HAP-1 (cell line): ENCODE measurements at regions not wholly inside any gene's neighbourhood (a gene's known extent, or its start where the extent isn't known, plus 50 kb on each side); places are given as distances from the start of the nearest gene placed in this dataset.
"Not testable (repeated sequence)": the region's sequence is repeated elsewhere in the genome, so short reads cannot be mapped to it uniquely, and the experiment has no call there.

Source experiments
- DNase-seq, 2 experiments: peaks; one replicate each; pipeline ENCODE4 v3.0.0-alpha.2; 2016 to 2020; ENCODE audit warnings: low spot score in 2 of 2
- H3K27me3 ChIP-seq: fragments of 250-450 bp; sonication (Bioruptor Pico); 2 replicates; pipeline ENCODE4 v1.5.1; 2020; ENCODE audit warnings: low read depth, mild to moderate bottlenecking, moderate library complexity
- H3K36me3 ChIP-seq: fragments of 250-450 bp; sonication (Bioruptor Pico); replicated peaks from 2 replicates; pipeline ENCODE4 v1.5.1; 2020; ENCODE audit warnings: mild to moderate bottlenecking
- H3K4me1 ChIP-seq: fragments of 250-450 bp; sonication (Bioruptor Pico); 2 replicates; pipeline ENCODE4 v1.5.1; 2020; ENCODE audit warnings: mild to moderate bottlenecking
- H3K4me3 ChIP-seq: fragments of 250-450 bp; sonication (Bioruptor Pico); 2 replicates; pipeline ENCODE4 v1.5.1; 2020; ENCODE audit warnings: mild to moderate bottlenecking, moderate library complexity
- H3K9me3 ChIP-seq: fragments of 250-450 bp; sonication (Bioruptor Pico); 2 replicates; pipeline ENCODE4 v1.5.1; 2020; ENCODE audit warnings: mild to moderate bottlenecking, moderate library complexity
- in situ Hi-C: fragments of 300-500 bp; cut with MboI; formaldehyde crosslinking; loops from 3 replicates; pipeline ENCODE4 v1.14.3; 2020; ENCODE audit warnings: low sequenced_read_pairs, inconsistent platforms, mixed read lengths

DNA sequence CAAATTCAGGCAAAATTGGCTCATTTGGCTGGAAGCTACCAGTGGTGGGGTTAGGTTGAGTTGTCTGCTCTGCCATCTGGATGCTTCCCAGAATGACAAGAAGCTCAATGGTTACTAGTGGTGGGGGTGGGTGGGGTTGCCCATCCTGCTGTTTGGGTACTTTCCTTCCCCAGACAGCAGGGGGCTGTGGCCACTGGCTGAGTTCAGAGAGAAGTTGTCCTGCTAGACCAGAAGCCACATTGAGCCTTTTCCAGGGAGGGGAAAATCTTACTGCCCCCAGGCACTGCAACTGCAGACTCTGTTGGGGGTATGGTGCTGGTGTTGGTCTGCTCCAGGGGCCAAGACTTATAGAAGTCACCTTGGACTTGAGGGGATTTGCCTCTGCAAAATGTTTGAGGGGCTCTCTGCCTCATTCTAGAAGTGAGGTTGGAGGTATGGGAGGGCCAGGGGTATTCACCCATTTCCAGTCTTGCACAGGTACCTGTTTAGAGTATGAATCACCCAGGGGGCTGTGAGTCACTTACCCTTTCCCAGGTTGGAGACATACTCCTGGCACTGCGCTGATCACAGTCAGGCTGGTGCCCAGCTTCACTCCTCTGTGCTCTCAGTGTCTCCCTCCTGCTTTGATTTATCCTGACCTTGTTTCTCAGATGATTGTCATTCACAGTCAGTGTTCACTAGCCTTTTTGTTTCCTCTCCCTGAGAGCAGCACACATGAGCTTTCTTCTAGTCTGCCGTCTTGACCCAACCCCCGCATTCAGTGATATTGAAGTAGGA lies 89.1 kb upstream of the NEGR1 start:
- no peaks in the 10 kb centered on the region for H3K4me1 ChIP-seq
- no peaks in the 10 kb centered on the region for H3K36me3 ChIP-seq
- no peaks in the 10 kb centered on the region for H3K9me3 ChIP-seq
- no peak for DNase-seq
- no peaks in the 10 kb centered on the region for H3K27me3 ChIP-seq
- no peak overlapping the region for H3K4me3 ChIP-seq
- in situ Hi-C loops, result no loop called here

DNA sequence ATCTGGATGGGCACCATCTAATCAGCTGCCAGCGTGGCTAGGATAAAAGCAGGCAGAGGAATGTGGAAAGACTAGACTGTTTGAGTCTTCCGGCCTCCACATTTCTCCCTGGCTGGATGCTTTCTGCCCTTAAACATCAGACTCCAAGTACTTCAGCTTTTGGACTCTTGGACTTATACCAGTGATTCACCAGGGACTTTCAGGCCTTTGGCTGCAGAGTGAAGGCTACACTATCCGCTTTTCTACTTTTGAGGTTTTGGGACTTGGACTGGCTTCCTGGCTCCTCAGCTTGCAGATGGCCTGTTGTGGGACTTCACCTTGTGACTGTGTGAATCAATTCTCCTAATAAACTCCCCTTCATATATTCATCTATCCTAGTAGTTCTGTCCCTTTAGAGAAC lies 88.5 kb upstream of the NEGR1 start:
- in situ Hi-C loops, result not testable (repeated sequence)

GRCh38 chr1:72369069-72369757 lies 86.9 kb upstream of the NEGR1 start:
- in situ Hi-C loops, result no loop called here
- H3K36me3 ChIP-seq, result no peaks in the 10 kb centered on the region
- no peaks in the 10 kb centered on the region for H3K27me3 ChIP-seq
- no peak for DNase-seq
- no peaks in the 10 kb centered on the region for H3K9me3 ChIP-seq
- H3K4me1 ChIP-seq, result no peaks in the 10 kb centered on the region
- no peak overlapping the region for H3K4me3 ChIP-seq

More for the DNA sequence above, 88.5 kb upstream of the NEGR1 start:
- H3K27me3 ChIP-seq, DNase-seq, H3K9me3 ChIP-seq, H3K4me3 ChIP-seq, H3K36me3 ChIP-seq, H3K4me1 ChIP-seq: not testable (repeated sequence)

DNA sequence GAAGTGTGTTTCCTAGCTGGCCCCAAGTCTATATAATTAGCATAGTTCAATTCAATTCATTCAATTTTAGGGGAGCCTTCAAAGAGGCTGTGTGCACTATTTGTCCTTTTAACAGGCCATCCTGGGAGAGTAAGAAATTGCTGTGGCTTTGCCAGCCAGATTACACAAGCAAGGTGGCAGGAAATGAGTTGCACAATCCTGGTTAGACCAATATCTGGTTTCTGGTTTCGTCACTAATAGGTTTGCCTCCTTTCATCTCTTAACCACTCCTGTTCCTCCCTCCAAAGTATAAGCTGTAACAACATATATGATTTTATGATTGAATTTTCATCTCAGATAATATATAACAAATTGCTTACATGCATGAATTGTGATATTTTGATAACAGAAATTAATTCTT lies 84.1 kb upstream of the NEGR1 start:
- DNase-seq, result no peak
- H3K36me3 ChIP-seq, result no peaks in the 10 kb centered on the region
- no peaks in the 10 kb centered on the region for H3K4me1 ChIP-seq
- H3K4me3 ChIP-seq, result no peak overlapping the region
- in situ Hi-C loops, result no loop called here
- no peaks in the 10 kb centered on the region for H3K9me3 ChIP-seq
- no peaks in the 10 kb centered on the region for H3K27me3 ChIP-seq

GRCh38 chr1:72365693-72366092 lies 83.4 kb upstream of the NEGR1 start:
- H3K9me3 ChIP-seq, result no peaks in the 10 kb centered on the region
- DNase-seq, result no peak
- H3K4me3 ChIP-seq, result no peak overlapping the region
- H3K36me3 ChIP-seq, result no peaks in the 10 kb centered on the region
- H3K4me1 ChIP-seq, result no peaks in the 10 kb centered on the region
- H3K27me3 ChIP-seq, result no peaks in the 10 kb centered on the region
- in situ Hi-C loops, result no loop called here

- no peaks in the 10 kb centered on the region for H3K9me3 ChIP-seq
- no peak for DNase-seq
- no peaks in the 10 kb centered on the region for H3K36me3 ChIP-seq
- no peaks in the 10 kb centered on the region for H3K27me3 ChIP-seq
- in situ Hi-C loops, result no loop called here
- H3K4me1 ChIP-seq, result no peaks in the 10 kb centered on the region
- no peak overlapping the region for H3K4me3 ChIP-seq
These were observed 80.2 kb upstream of the NEGR1 start for GRCh38 chr1:72362538-72362937.

DNA sequence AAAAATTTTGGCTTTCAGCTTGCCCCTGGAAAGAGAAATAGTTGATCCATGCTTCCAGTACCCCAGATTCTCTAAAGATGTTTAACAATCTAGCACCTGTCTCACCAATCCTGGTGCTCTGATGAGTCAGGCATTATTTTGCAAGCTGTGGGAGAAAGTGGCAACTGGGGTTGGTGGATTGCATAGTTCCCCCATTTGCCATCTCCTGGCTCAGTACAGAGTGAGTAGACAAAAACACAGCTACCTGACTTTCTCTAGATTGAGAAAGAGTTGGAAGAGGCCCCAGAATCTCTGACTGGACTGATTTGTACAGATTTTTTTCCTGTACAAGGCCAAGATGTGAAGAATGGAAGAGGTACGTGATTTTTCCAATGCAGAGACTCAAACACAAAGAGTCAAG lies 75.1 kb upstream of the NEGR1 start:
- Histone ChIP-seq H3K4me3 (no peak overlapping the region), H3K4me1 (no peaks in the 10 kb centered on the region), H3K36me3 (no peaks in the 10 kb centered on the region), H3K27me3 (no peaks in the 10 kb centered on the region), H3K9me3 (no peaks in the 10 kb centered on the region)
- in situ Hi-C loops, result no loop called here
- DNase-seq, result no peak

- Histone ChIP-seq H3K4me1 (no peaks in the 10 kb centered on the region), H3K36me3 (no peaks in the 10 kb centered on the region), H3K4me3 (no peak overlapping the region), H3K27me3 (no peaks in the 10 kb centered on the region), H3K9me3 (no peaks in the 10 kb centered on the region)
- DNase-seq, result no peak
- in situ Hi-C loops, result no loop called here
These were observed 73.6 kb upstream of the NEGR1 start for GRCh38 chr1:72355899-72356298.

- Histone ChIP-seq H3K36me3 (no peaks in the 10 kb centered on the region), H3K4me1 (no peaks in the 10 kb centered on the region), H3K9me3 (no peaks in the 10 kb centered on the region), H3K27me3 (no peaks in the 10 kb centered on the region), H3K4me3 (no peak overlapping the region)
- in situ Hi-C loops, result no loop called here
- DNase-seq, result no peak
These were observed 59.3 kb upstream of the NEGR1 start for GRCh38 chr1:72341661-72342060.

- no peaks in the 10 kb centered on the region for H3K36me3 ChIP-seq
- H3K9me3 ChIP-seq, result no peaks in the 10 kb centered on the region
- DNase-seq, result no peak
- in situ Hi-C loops, result no loop called here
- no peaks in the 10 kb centered on the region for H3K4me1 ChIP-seq
- no peak overlapping the region for H3K4me3 ChIP-seq
- H3K27me3 ChIP-seq, result no peaks in the 10 kb centered on the region
These were observed 54.4 kb upstream of the NEGR1 start for GRCh38 chr1:72336776-72337175.
